Psoas muscle (tissue), 7 donors: ENCODE measurements at regions not wholly inside any gene's neighbourhood (a gene's known extent, or its start where the extent isn't known, plus 50 kb on each side); places are given as distances from the start of the nearest gene placed in this dataset.

Experiments
- ATAC-seq, 4 donors: fragments of 200-7000 bp; cut with Tn5 transposase; one replicate each; pipeline ENCODE4 v1.9.1; 2020; ENCODE audit warnings: moderate library complexity in 3 of 4, mild to moderate bottlenecking in 2 of 4
- DNase-seq, 2 donors: peaks; one replicate each; pipeline ENCODE4 v3.0.0-alpha.2; 2020
- H3K27ac ChIP-seq: fragments of 200-600 bp; one replicate; pipeline ENCODE4 v1.8.0; 2022
- H3K27me3 ChIP-seq, 3 donors: fragments of 200-600 bp in 1 of 3; one replicate each; pipeline versions ENCODE4 v1.6.1 to v1.8.0; 2013 to 2022; ENCODE audit warnings: low read length in 2 of 3, mild to moderate bottlenecking in 2 of 3, moderate library complexity in 1 of 3; ENCODE audit not compliant: insufficient read depth in 3 of 3
- H3K36me3 ChIP-seq, 2 donors: fragments of 200-600 bp in 1 of 2; one replicate each; pipeline versions ENCODE4 v1.6.1 to v1.8.0; 2013 to 2022; ENCODE audit warnings: low read depth in 1 of 2, mild to moderate bottlenecking in 1 of 2, moderate library complexity in 1 of 2; ENCODE audit not compliant: insufficient read depth in 1 of 2
- H3K4me1 ChIP-seq: fragments of 200-600 bp; one replicate; pipeline ENCODE4 v1.8.0; 2022
- H3K4me3 ChIP-seq: fragments of 200-600 bp; one replicate; pipeline ENCODE4 v1.8.0; 2022; ENCODE audit warnings: mild to moderate bottlenecking
- H3K9me3 ChIP-seq: fragments of 200-600 bp; one replicate; pipeline ENCODE4 v1.8.0; 2022
- CTCF ChIP-seq: fragments of 200-600 bp; IDR thresholded peaks from one replicate; pipeline ENCODE4 v1.8.0; 2022; ENCODE audit warnings: antibody characterized with exemption
- WGBS, 3 donors: extraction: QIAGEN DNeasy Blood & Tissue Kit; methylation state at CpG; one replicate each; pipeline versions ENCODE4 v1.1.6 to v1.1.7; 2013; 5-methylcytosine and 5-hydroxymethylcytosine counted together
- intact Hi-C, 2 donors: fragments of 100-400 bp; cut with DNase I; formaldehyde crosslinking; loops; one replicate each; pipeline versions ENCODE4 v1.11.0 to v1.14.2; 2022
- donor health status: healthy with polysubstance abuse.
- donor health status: DM: no; HTN: no; CAD: no; lungs with moderate emphysema.
- donor health status: Bipolar disorder and iron deficiency.
- donor health status: healthy.
- donor health status: DM: yes; HTN: yes; CAD: no.
- donor health status: DM: no; HTN: no; CAD: no.
- donor health status: DM: yes; HTN: yes; CAD: no.

- Histone ChIP-seq H3K27me3 (peaks cover 0 to 2% (median 2%) of the 10 kb centered on the region in 3 donors), H3K4me1 (peaks cover 3% of the 10 kb centered on the region), H3K4me3 (no peak overlapping the region), H3K9me3 (no peaks in the 10 kb centered on the region), H3K27ac (no peak overlapping the region), H3K36me3 (no peaks in the 10 kb centered on the region)
- DNase-seq = no peak
- no peak for ATAC-seq
- intact Hi-C loops = no loop called here
- 59 to 77% (median 70%) methylated on average over 3 of the region's 3 CpGs for WGBS, 3 donors
- TF ChIP-seq CTCF = no peak
Measured at GRCh38 chr7:25578991-25579777, 350.9 kb upstream of the NPVF start.

GRCh38 chr7:25579778-25580075 is 351.4 kb upstream of the NPVF start:
- ATAC-seq = no peak
- H3K27me3 ChIP-seq = peaks cover 0 to 2% (median 2%) of the 10 kb centered on the region in 3 donors
- no peak overlapping the region for H3K27ac ChIP-seq
- H3K4me3 ChIP-seq = no peak overlapping the region
- H3K36me3 ChIP-seq = no peaks in the 10 kb centered on the region
- H3K9me3 ChIP-seq = no peaks in the 10 kb centered on the region
- H3K4me1 ChIP-seq = peaks cover 3% of the 10 kb centered on the region
- DNase-seq = no peak
- WGBS, 3 donors = 83 to 85% (median 84%) methylated on average over 4 of the region's 4 CpGs
- intact Hi-C loops = no loop called here
- no peak for TF ChIP-seq CTCF

- H3K4me1 ChIP-seq = peaks cover 3% of the 10 kb centered on the region
- 79 to 83% (median 82%) methylated on average over 4 of the region's 4 CpGs for WGBS, 3 donors
- no peaks in the 10 kb centered on the region for H3K36me3 ChIP-seq
- ATAC-seq (no peak), DNase-seq (no peak)
- no peak overlapping the region for H3K4me3 ChIP-seq
- H3K27ac ChIP-seq = no peak overlapping the region
- intact Hi-C loops = no loop called here
- peaks cover 0 to 2% (median 2%) of the 10 kb centered on the region in 3 donors for H3K27me3 ChIP-seq
- TF ChIP-seq CTCF = no peak
- no peaks in the 10 kb centered on the region for H3K9me3 ChIP-seq
Measured at GRCh38 chr7:25580141-25580540, 351.9 kb upstream of the NPVF start.

GRCh38 chr7:25583621-25584020 is 355.3 kb upstream of the NPVF start:
- no peak for ATAC-seq
- H3K27me3 ChIP-seq = peaks cover 0 to 2% (median 0%) of the 10 kb centered on the region in 3 donors
- no peak overlapping the region for H3K27ac ChIP-seq
- no peaks in the 10 kb centered on the region for H3K9me3 ChIP-seq
- no peak for TF ChIP-seq CTCF
- WGBS, 3 donors = 66 to 84% (median 75%) methylated on average over 2 of the region's 2 CpGs
- peaks cover 3% of the 10 kb centered on the region for H3K4me1 ChIP-seq
- no peaks in the 10 kb centered on the region for H3K36me3 ChIP-seq
- intact Hi-C loops = no loop called here
- H3K4me3 ChIP-seq = no peak overlapping the region
- no peak for DNase-seq
